SJSA1 (cell line): ENCODE measurements at regions not wholly inside any gene's neighbourhood (a gene's known extent, or its start where the extent isn't known, plus 50 kb on each side); places are given as distances from the start of the nearest gene placed in this dataset.

ENCODE experiments used
- DNase-seq, 2 experiments: peaks; one replicate each; pipeline ENCODE4 v3.0.0-alpha.2; 2015 to 2020; ENCODE audit warnings: low spot score in 2 of 2, low read depth in 1 of 2
- H3K27ac ChIP-seq: fragments of 250-450 bp; sonication (Bioruptor Pico); 2 replicates; pipeline ENCODE4 v1.5.1; 2020; ENCODE audit warnings: mild to moderate bottlenecking, moderate library complexity
- H3K27me3 ChIP-seq: fragments of 250-450 bp; sonication (Bioruptor Pico); replicated peaks from 2 replicates; pipeline ENCODE4 v1.5.1; 2020; ENCODE audit warnings: mild to moderate bottlenecking, moderate library complexity
- H3K36me3 ChIP-seq: fragments of 250-450 bp; sonication (Bioruptor Pico); 2 replicates; pipeline ENCODE4 v1.5.1; 2020; ENCODE audit warnings: mild to moderate bottlenecking
- H3K4me1 ChIP-seq: fragments of 250-450 bp; sonication (Bioruptor Pico); replicated peaks from 2 replicates; pipeline ENCODE4 v1.6.1; 2021; ENCODE audit warnings: mild to moderate bottlenecking
- H3K4me3 ChIP-seq: fragments of 250-450 bp; sonication (Bioruptor Pico); 2 replicates; pipeline ENCODE4 v1.5.1; 2020; ENCODE audit warnings: mild to moderate bottlenecking
- H3K9me3 ChIP-seq: fragments of 250-450 bp; sonication (Bioruptor Pico); replicated peaks from 2 replicates; pipeline ENCODE4 v1.5.1; 2020; ENCODE audit warnings: mild to moderate bottlenecking

DNA sequence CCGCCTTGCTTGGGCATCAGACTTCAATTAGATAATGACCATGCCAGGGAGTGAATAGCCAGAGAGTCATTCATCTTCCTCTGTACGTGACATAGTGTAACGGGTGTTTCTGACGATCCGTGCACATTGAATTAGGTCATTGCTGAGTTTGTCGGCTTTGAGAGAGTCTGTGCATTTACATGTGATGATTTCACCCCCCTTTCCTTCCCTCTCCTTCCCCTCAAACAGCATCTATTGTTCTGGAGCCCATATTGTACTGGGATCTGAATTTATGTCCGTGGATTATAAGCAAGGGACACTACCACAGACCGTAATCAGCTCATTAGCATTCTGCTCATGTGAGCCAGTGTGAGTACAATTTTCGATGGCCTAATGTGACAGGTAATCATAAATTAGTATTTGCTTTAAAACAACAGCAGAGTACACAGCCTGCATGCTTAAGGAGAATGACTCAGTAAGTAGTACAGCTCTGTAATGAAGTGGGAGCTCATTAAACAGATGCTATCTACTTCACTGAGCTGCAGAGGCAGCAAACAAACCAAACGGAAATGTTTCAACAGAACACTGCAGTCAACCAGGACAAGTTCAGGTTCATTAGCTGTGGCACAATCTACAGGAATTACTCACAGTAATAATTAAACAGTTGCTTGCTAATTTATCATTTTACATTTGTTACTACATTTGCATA, 302.1 kb downstream of the CSNK1G3 start:
- peaks cover 19% of the 10 kb centered on the region for H3K4me1 ChIP-seq
- DNase-seq: peak in 1 of 2 experiments; percentile 58
- peak overlapping the region; percentile 38 for H3K27ac ChIP-seq
- no peak overlapping the region for H3K4me3 ChIP-seq
- H3K36me3 ChIP-seq: no peaks in the 10 kb centered on the region
- H3K9me3 ChIP-seq: no peaks in the 10 kb centered on the region
- no peaks in the 10 kb centered on the region for H3K27me3 ChIP-seq

DNA sequence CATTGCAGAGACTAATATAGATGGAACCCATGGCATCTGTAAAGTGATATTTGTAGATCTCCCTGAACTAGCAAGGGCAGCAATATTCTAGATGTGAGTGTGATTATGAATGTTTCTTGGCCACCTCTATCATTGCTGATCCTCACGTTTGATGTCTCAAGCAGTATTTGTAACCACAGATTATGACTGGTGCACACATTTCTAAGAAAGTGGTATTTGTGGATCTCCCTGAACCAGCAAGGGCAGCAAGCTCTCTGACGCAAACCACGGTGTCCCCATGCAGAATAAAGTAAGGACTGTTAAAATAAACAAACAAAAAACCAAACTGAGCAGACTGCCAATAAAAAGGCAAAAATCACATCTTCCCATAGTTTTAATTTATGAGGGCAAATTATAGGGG, 301.3 kb downstream of the CSNK1G3 start:
- Histone ChIP-seq H3K36me3 (no peaks in the 10 kb centered on the region), H3K4me1 (peaks cover 19% of the 10 kb centered on the region), H3K27ac (no peak overlapping the region), H3K27me3 (no peaks in the 10 kb centered on the region), H3K4me3 (no peak overlapping the region), H3K9me3 (no peaks in the 10 kb centered on the region)
- DNase-seq: peak in 1 of 2 experiments; percentile 23

DNA sequence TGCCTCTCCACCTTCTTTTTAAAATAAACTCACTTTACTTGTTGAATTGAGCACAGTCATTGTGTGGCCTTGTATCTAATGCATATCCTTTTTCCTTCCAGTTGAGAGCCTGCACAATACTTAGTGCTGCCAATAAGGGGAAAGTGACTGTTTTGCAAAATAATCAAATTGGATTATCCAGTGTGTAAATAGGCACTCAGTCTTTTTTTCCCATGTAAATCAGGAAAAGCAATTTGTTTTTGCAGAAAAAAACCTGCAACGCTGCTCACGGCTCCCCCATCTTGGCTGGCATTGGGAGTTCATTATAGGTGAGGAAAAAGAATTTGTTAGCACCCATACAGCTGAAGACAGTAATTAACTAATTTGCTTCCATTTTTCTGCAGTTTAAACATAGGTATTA, 299.9 kb downstream of the CSNK1G3 start:
- H3K27me3 ChIP-seq: no peaks in the 10 kb centered on the region

DNA sequence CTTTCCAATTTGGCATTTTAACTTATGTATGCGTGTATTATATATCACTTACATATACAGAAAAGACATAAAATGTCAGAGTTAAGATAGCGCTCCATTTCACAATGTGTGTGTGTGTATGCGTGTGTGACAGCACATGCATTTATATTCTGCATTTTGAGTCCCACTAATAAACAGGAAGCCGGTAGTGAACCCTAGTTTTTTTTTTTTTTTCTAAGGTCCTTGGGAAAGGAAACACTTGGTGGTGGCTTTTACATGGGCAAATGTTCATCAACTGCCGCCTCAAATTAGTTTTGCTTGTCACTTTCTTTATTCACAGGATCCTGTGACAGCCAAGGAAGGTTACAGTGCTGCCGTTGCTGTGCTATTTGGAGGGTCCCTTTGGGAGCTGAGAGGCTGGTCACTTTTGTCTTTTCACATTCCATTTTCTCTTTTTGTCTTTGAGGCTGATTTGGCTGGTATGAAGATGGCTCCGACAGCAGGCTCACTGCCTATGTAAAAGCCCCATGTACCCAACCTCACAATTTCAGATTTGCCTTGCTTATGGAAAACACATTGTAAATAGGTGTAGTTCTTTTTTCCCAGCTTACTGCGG, 298.9 kb downstream of the CSNK1G3 start:
- no peak for DNase-seq
- Histone ChIP-seq H3K27ac (no peak overlapping the region), H3K9me3 (no peaks in the 10 kb centered on the region), H3K27me3 (no peaks in the 10 kb centered on the region), H3K36me3 (no peaks in the 10 kb centered on the region), H3K4me1 (peaks cover 25% of the 10 kb centered on the region), H3K4me3 (no peak overlapping the region)

More for the DNA sequence above, 299.9 kb downstream of the CSNK1G3 start:
- Histone ChIP-seq H3K9me3 (no peaks in the 10 kb centered on the region), H3K27ac (no peak overlapping the region), H3K36me3 (no peaks in the 10 kb centered on the region), H3K4me3 (no peak overlapping the region), H3K4me1 (peaks cover 25% of the 10 kb centered on the region)
- no peak for DNase-seq

DNA sequence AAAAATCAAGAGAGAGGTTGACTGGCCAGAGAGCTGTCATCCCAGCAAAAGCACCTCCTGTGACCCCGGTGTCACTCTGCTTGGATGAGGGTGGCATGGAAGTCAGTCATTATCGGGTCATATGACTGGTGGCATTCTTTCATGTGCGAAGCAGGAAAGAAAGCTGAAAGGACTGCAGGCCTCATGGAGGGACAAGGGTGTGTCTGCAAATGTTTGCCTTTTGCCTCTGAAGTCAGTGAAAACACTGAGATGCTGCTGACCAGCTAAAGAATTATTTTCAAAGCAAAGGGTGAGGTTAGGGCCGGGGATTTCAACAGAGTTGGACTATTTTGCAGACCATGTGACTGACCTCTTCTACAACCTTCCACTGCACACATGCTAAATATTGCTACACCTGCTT, 298.3 kb downstream of the CSNK1G3 start:
- H3K9me3 ChIP-seq: no peaks in the 10 kb centered on the region
- no peak overlapping the region for H3K27ac ChIP-seq
- H3K27me3 ChIP-seq: no peaks in the 10 kb centered on the region
- no peak for DNase-seq
- H3K36me3 ChIP-seq: no peaks in the 10 kb centered on the region
- no peak overlapping the region for H3K4me3 ChIP-seq
- H3K4me1 ChIP-seq: peaks cover 25% of the 10 kb centered on the region

DNA sequence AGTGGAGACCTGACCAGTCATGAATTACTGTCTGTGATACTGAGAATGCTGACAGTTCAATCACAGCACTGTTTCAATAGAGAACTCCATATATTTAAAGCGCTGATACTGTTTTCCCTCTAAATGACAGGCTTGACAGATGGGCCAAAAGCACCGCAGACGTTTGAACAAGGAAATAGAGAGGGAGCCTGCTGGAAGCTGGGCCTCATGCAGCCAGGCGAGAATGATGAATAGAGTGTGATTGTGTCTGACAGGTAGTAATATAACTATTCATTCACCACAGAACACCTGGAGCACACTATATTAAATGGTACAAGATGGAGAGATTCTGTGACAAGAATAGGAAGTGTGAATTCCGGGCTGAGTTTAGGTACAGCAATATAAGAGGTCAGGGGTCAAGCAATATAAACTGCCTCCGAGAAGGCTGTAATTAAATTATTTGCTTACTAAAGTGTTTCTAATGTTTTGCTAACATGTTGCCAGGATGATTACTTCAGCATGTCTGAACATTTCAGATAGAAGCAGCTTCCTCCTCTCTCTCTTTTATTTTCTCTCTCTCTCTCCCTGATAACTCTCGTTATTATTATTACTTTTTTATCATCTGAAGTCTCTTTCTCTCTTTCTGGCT, 297.7 kb downstream of the CSNK1G3 start:
- no peaks in the 10 kb centered on the region for H3K27me3 ChIP-seq
- H3K4me1 ChIP-seq: peaks cover 23% of the 10 kb centered on the region
- H3K27ac ChIP-seq: no peak overlapping the region
- DNase-seq: no peak
- no peaks in the 10 kb centered on the region for H3K9me3 ChIP-seq
- no peak overlapping the region for H3K4me3 ChIP-seq
- H3K36me3 ChIP-seq: no peaks in the 10 kb centered on the region

DNA sequence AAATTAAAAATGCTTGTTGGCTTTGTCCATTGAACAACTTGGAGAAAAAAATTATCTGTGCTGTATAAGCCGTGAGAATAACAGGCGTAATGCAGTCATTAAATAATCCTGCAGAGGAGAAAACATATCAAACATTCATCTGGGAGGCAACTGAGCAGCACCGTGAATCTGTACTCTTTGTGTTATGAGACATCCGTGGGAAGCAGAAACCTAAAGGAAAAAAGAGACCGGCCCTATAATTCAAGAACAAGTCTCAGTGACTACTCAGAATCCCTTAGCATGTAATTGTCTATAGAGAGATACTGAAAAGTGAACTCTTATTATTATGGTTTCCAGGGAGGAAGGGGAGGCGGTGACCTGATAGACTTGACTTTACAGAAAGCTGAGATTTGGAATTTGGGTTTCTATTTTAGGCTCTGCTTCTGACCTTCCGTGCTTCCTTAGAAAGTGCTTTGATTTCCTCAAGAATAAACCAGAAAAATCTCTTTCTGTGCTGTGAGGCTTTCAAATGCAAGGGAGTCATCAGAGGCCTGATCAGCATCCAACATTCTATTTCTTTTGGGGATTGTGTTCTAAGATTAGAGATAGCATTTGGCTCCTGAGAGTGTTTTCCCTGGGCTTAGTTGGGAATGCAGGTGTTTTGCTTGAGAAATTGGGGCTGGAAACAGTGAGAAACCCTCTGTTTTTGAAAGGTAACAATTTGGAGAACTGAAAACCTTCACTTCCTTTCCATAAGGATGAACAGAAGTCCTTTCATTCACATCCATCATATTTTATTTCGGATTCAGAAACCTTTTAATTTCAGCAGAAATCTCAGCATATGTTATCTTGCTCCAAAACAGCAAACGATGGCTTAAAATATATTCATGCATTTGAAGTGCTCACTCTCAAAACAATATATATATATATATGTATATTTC, 296.7 kb downstream of the CSNK1G3 start:
- Histone ChIP-seq H3K36me3 (no peaks in the 10 kb centered on the region), H3K4me3 (no peak overlapping the region), H3K4me1 (peaks cover 13% of the 10 kb centered on the region), H3K27me3 (no peaks in the 10 kb centered on the region), H3K9me3 (no peaks in the 10 kb centered on the region), H3K27ac (no peak overlapping the region)
- DNase-seq: no peak

DNA sequence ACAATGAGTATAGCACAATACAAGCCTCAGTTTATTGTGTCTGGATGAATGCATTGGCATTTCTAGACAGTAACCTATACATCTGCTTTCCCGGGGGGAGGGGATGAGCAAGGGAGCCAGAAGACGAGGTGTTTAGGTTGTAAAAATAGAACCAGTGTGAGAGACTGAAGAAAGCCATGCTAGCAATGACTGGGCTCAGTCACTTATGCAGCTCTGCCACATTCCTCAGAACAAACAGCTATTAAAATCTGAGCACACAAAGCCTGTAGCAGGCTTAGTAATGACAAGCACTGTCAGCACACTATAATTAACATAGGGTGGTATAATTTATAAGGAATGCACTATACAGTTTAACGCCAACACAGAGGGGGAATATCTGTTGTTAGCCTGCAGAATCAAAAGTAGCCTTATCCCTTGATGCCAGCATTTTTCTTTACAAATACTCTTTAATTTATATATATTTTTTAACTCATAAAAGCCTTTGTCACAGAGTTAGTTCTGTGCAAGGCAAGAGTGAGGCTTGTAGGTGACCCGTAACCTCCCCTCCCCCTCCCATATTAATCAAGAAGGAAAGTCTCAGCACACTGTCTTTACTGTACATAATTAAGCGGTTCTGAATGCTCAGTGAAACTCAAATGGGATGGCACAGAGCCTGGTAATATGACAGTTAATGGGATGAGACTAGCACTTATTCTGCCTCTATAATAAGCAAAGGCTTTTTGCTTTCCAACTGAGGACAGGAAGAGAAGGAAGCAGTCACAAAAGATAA, 295.4 kb downstream of the CSNK1G3 start:
- peak in 1 of 2 experiments; percentile 16 for DNase-seq
- Histone ChIP-seq H3K36me3 (no peaks in the 10 kb centered on the region), H3K27ac (no peak overlapping the region), H3K4me1 (peaks cover 6% of the 10 kb centered on the region), H3K9me3 (no peaks in the 10 kb centered on the region), H3K27me3 (no peaks in the 10 kb centered on the region), H3K4me3 (no peak overlapping the region)

DNA sequence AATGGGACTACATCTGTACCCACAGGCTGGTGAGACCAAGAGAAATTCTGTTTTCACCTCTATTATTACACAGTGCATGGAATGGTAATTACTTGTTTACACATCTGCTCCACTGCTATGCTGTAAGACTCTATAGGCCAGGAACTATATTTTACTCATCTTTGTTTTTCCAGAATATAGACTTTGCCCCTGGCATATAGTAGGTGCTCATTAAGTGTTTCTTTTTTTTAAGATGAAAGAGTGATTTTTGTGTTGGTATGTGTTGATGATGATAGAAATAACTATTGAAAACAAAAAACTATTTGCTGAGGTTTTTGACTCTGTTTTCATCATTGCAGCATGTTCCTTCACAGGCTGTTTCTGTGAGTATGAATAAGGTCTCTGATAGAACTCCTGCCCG, 294.7 kb downstream of the CSNK1G3 start:
- no peak overlapping the region for H3K27ac ChIP-seq
- DNase-seq: no peak
- no peaks in the 10 kb centered on the region for H3K36me3 ChIP-seq
- no peaks in the 10 kb centered on the region for H3K27me3 ChIP-seq
- H3K4me1 ChIP-seq: peaks cover 6% of the 10 kb centered on the region
- no peaks in the 10 kb centered on the region for H3K9me3 ChIP-seq
- no peak overlapping the region for H3K4me3 ChIP-seq

DNA sequence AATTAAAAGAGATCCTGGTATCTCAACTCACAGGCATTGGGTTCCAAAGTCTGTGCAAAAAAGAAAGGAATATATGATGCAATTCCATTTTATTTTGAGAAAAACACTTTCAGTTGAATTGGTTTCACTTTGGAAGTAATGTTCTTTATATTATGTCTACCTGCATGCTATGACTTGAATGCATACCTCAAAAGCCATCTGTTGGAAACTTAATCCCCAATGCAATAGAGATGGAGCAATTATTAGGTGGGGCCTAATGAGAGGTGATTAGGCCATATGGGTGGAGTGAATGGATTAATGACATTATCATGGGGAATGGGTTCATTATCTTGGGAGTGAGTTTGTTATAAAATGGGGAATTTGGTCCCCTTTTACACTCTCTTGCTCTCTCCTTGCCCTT, 293.3 kb downstream of the CSNK1G3 start:
- H3K27me3 ChIP-seq: no peaks in the 10 kb centered on the region
- peaks cover 6% of the 10 kb centered on the region for H3K4me1 ChIP-seq
- H3K9me3 ChIP-seq: no peaks in the 10 kb centered on the region
- H3K27ac ChIP-seq: no peak overlapping the region
- no peak overlapping the region for H3K4me3 ChIP-seq
- no peak for DNase-seq
- no peaks in the 10 kb centered on the region for H3K36me3 ChIP-seq

DNA sequence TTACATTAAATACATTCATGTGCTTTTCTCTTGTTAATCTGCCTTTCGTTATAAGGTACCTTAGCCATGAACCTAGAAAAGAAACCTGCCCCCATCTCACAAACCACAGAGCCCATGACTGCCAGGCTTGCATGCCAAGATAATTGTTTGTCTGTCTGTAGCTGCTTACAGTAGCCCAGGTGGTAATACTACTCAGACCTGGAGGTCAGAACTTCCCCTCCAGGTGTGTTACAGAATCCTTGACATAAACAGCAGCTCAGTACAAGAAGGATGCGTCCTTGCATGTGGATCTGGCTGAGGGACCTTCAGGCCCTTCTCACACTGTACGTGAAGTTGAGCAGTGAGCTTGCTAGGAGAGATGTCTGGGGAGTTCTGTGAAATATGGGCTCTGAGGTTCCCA, 291.4 kb downstream of the CSNK1G3 start:
- H3K4me1 ChIP-seq: peaks cover 6% of the 10 kb centered on the region
- no peak overlapping the region for H3K27ac ChIP-seq
- H3K9me3 ChIP-seq: no peaks in the 10 kb centered on the region
- no peaks in the 10 kb centered on the region for H3K36me3 ChIP-seq
- H3K4me3 ChIP-seq: no peak overlapping the region
- DNase-seq: no peak
- H3K27me3 ChIP-seq: no peaks in the 10 kb centered on the region

DNA sequence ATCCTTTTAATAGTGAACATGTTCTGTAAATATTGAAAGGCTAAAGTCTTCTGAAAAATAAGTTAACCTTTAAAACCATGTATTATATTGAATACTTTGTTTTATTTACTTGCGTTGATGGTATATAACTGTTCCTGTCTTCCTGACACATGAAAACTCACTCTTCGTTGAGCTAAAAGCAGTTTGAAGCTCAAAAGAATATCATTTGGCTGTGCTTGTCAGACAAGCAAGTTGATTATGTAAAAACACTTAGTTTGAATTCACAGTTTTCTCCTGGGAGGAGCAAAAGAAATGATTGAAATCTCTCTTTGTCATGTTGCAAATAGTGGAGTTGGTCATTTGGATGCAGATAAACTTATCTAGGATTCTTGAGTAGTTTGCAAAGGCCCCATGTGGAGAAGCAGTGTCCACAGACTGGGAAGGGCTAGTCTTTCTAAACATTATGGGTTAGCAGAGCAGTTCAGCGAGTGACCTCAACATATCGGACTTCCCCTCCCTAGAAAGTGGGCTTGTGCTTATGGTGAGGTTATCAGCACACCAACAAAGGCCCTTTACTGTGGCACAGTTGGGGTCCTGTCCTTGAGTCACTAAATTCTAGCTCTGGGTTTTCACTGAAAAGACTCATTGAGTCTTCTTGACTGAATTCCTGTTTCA, 290.4 kb downstream of the CSNK1G3 start:
- Histone ChIP-seq H3K36me3 (no peaks in the 10 kb centered on the region), H3K4me3 (no peak overlapping the region), H3K27me3 (no peaks in the 10 kb centered on the region), H3K4me1 (peaks cover 6% of the 10 kb centered on the region), H3K27ac (no peak overlapping the region), H3K9me3 (no peaks in the 10 kb centered on the region)
- no peak for DNase-seq

DNA sequence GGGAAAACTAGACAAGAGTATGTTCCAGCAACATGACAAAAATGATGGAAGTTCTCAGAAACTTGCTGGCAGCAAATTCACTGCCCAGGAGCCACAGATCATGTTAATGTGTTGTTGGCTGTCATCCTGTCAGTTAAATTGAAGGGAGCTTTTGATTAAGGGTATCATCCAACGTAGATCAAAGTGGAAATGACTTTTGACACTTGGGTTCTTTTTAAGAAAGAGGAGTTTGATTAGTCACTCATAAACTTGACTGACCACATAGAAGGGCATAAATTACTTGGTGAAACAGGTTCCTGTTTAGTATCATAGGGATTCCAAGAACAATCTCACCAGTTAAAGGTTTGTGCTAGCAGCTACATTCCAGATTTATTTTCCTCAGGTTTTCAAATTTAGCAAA, 288.7 kb downstream of the CSNK1G3 start:
- H3K27ac ChIP-seq: no peak overlapping the region
- no peak overlapping the region for H3K4me3 ChIP-seq
- no peaks in the 10 kb centered on the region for H3K36me3 ChIP-seq
- H3K9me3 ChIP-seq: no peaks in the 10 kb centered on the region
- no peak for DNase-seq
- H3K27me3 ChIP-seq: no peaks in the 10 kb centered on the region
- H3K4me1 ChIP-seq: no peaks in the 10 kb centered on the region
